K562 (cell line): ENCODE measurements at regions not wholly inside any gene's neighbourhood (a gene's known extent, or its start where the extent isn't known, plus 50 kb on each side); places are given as distances from the start of the nearest gene placed in this dataset.

ENCODE experiments used
- ATAC-seq: fragments of 200-7000 bp; cut with Tn5 transposase; 3 replicates; pipeline ENCODE4 v1.9.1; 2020; ENCODE audit warnings: moderate library complexity
- BruUV-seq: library from RNA; stranded (reverse); fragments of 400-500 nt; replicated peaks from 2 replicates; lab custom pipeline; 2021; lab: Mats Ljungman, UMichigan
- CTCF ChIA-PET: fragments of 300-600 bp; formaldehyde crosslinking; extraction: SDS; loops from one replicate; lab custom pipeline; 2021; ENCODE audit warnings: low intra/inter-chr PET ratio; lab: Yijun Ruan, JAX
- POLR2A ChIA-PET: fragments of 300-600, 350-650 bp; sonication (Branson Sonifier 250); formaldehyde crosslinking; extraction: SDS; loops from one replicate; lab custom pipeline; 2021; ENCODE audit warnings: antibody characterized with exemption, inconsistent platforms; lab: Yijun Ruan, JAX
- DNase-seq, 4 experiments: peaks; one replicate each; pipeline versions ENCODE4 v3.0.0 to v3.0.0-alpha.2; 2011 to 2018; ENCODE audit warnings: low spot score in 3 of 4, mixed read lengths in 3 of 4; ENCODE audit errors: extremely low read depth in 1 of 4
- FAIRE-seq: peaks from 2 replicates; lab custom pipeline; 2011; peaks lifted over from hg19 to GRCh38; lab: Jason Lieb, UNC
- H2AFZ ChIP-seq: 2 replicates; pipeline ENCODE4 v1.6.0; 2011; ENCODE audit warnings: low read depth, low read length, control low read depth, inconsistent platforms
- H3K27ac ChIP-seq: fragments of 200-600 bp; 3 replicates; pipeline ENCODE4 v1.8.0; 2011; ENCODE audit warnings: low read depth, mild to moderate bottlenecking, control low read depth, inconsistent platforms, low read length, moderate library complexity, mixed read lengths; ENCODE audit errors: extremely low read depth
- H3K27me3 ChIP-seq, 2 experiments: fragments of 300-600 bp in 1 of 2; 2 replicates in 1 of 2; 3 replicates in 1 of 2; pipeline versions ENCODE4 v1.6.0 to v1.8.0; 2011; ENCODE audit warnings: inconsistent platforms in 2 of 2, low read length in 2 of 2, mild to moderate bottlenecking in 1 of 2, mixed read lengths in 1 of 2, moderate library complexity in 1 of 2; ENCODE audit not compliant: control insufficient read depth in 2 of 2, insufficient read depth in 2 of 2
- H3K36me3 ChIP-seq: fragments of 300-600 bp; 3 replicates; pipeline ENCODE4 v1.8.0; 2011; ENCODE audit warnings: mild to moderate bottlenecking, low read length, inconsistent platforms; ENCODE audit not compliant: control insufficient read depth, insufficient read depth
- H3K4me1 ChIP-seq, 2 experiments: fragments of 200-600 bp in 1 of 2; replicated peaks in 1 of 2; 2 replicates in 1 of 2; 3 replicates in 1 of 2; pipeline versions ENCODE4 v1.5.1 to v1.8.0; 2011; ENCODE audit warnings: inconsistent platforms in 2 of 2, low read length in 2 of 2, mild to moderate bottlenecking in 1 of 2, mixed read lengths in 1 of 2, moderate library complexity in 1 of 2; ENCODE audit not compliant: control insufficient read depth in 2 of 2, insufficient read depth in 2 of 2
- H3K4me2 ChIP-seq: 2 replicates; pipeline ENCODE4 v1.6.1; 2011; ENCODE audit warnings: low read length, control low read depth, inconsistent platforms, mixed read lengths; ENCODE audit not compliant: insufficient read depth
- H3K4me3 ChIP-seq: fragments of 200-600 bp; sonication (generic), shearing (Covaris generic); 2 replicates; pipeline ENCODE4 v1.5.1; 2016; ENCODE audit warnings: control low read depth, inconsistent platforms
- H3K79me2 ChIP-seq: fragments of 200-600 bp; 3 replicates; pipeline ENCODE4 v1.8.0; 2011; ENCODE audit warnings: low read length, inconsistent platforms; ENCODE audit not compliant: control insufficient read depth, insufficient read depth
- H3K9ac ChIP-seq, 2 experiments: 2 replicates each; pipeline versions ENCODE4 v1.6.0 to v1.6.1; 2011; ENCODE audit warnings: low read depth in 2 of 2, low read length in 2 of 2, control low read depth in 1 of 2, inconsistent platforms in 1 of 2, mild to moderate bottlenecking in 1 of 2, mixed read lengths in 1 of 2; ENCODE audit not compliant: insufficient read depth in 1 of 2
- H3K9me1 ChIP-seq: one replicate; pipeline ENCODE4 v1.6.0; 2011; ENCODE audit warnings: inconsistent platforms, mild to moderate bottlenecking, low read length, moderate library complexity; ENCODE audit not compliant: control insufficient read depth, insufficient read depth
- H3K9me3 ChIP-seq: replicated peaks from 2 replicates; pipeline ENCODE4 v1.5.1; 2011; ENCODE audit warnings: low read depth, low read length, inconsistent platforms; ENCODE audit not compliant: control insufficient read depth, insufficient read depth
- H4K20me1 ChIP-seq: replicated peaks from 2 replicates; pipeline ENCODE4 v1.6.1; 2011; ENCODE audit warnings: low read length, inconsistent platforms, mixed read lengths; ENCODE audit not compliant: control insufficient read depth, insufficient read depth
- ATF1 ChIP-seq, 2 experiments: fragments of 450-650 bp in 1 of 2; IDR thresholded peaks; 2 replicates each; pipeline ENCODE4 v1.6.1; 2016; ENCODE audit warnings: missing compliant biosample characterization in 1 of 2, missing genetic modification characterization in 1 of 2
- ATF6 ChIP-seq: sonication (generic); formaldehyde crosslinking; IDR thresholded peaks from 2 replicates; pipeline ENCODE4 v1.4.0; 2020; ENCODE audit warnings: mild to moderate bottlenecking, missing genetic modification reagents
- BCOR ChIP-seq: fragments of 450-650 bp; IDR thresholded peaks from 2 replicates; pipeline ENCODE4 v1.6.1; 2016
- CBX5 ChIP-seq: IDR thresholded peaks from 2 replicates; pipeline ENCODE4 v1.6.1; 2014; ENCODE audit warnings: low read depth, borderline replicate concordance
- CTBP1 ChIP-seq: fragments of 450-650 bp; IDR thresholded peaks from 2 replicates; pipeline ENCODE4 v1.6.1; 2016; ENCODE audit warnings: borderline replicate concordance
- HEY1 ChIP-seq: fragments of 250-450 bp; sonication (Bioruptor Pico); IDR thresholded peaks from 2 replicates; pipeline ENCODE4 v1.5.0; 2020; ENCODE audit warnings: mild to moderate bottlenecking, moderate library complexity, borderline replicate concordance
- HNRNPK ChIP-seq: fragments of 200-400 bp; formaldehyde crosslinking; IDR thresholded peaks from one replicate; pipeline ENCODE4 v1.6.1; 2018; ENCODE audit warnings: mild to moderate bottlenecking, low read depth, low read length; ENCODE audit not compliant: poor library complexity, severe bottlenecking
- RHOXF2B ChIP-seq: fragments of 250-450 bp; sonication (Bioruptor Pico); conservative IDR thresholded peaks from 2 replicates; pipeline ENCODE4 v1.5.1; 2021
- SLC30A9 ChIP-seq: fragments of 250-450 bp; sonication (Bioruptor Pico); IDR thresholded peaks from 2 replicates; pipeline ENCODE4 v1.8.0; 2022; ENCODE audit warnings: mild to moderate bottlenecking, moderate library complexity
- ZFX ChIP-seq: sonication (generic); formaldehyde crosslinking; IDR thresholded peaks from 2 replicates; pipeline ENCODE4 v1.8.0; 2022; ENCODE audit warnings: mild to moderate bottlenecking, missing genetic modification reagents, moderate library complexity
- ZNF146 ChIP-seq: IDR thresholded peaks from one replicate; pipeline ENCODE4 v1.6.1; 2018; ENCODE audit warnings: missing compliant biosample characterization; ENCODE audit not compliant: unreplicated experiment
- ZNF324 ChIP-seq: fragments of 250-450 bp; sonication (Bioruptor Pico); IDR thresholded peaks from 2 replicates; pipeline ENCODE4 v1.4.0; 2020; ENCODE audit warnings: mild to moderate bottlenecking
- WGBS: fragments of 100-300 bp; shearing (Covaris generic); methylation state at CpG from one replicate; pipeline ENCODE4 v1.1.6; 2016; ENCODE audit warnings: low coverage, mixed read lengths; ENCODE audit not compliant: insufficient coverage; ENCODE audit errors: missing lambda C conversion rate; 5-methylcytosine and 5-hydroxymethylcytosine counted together
- in situ Hi-C: fragments of 300-500 bp; cut with MboI; formaldehyde crosslinking; loops from 4 replicates; pipeline ENCODE4 v1.15.0; 2018; ENCODE audit warnings: inconsistent platforms, mixed read lengths
- intact Hi-C: fragments of 100-400 bp; cut with micrococcal nuclease; formaldehyde crosslinking; loops from 2 replicates; pipeline ENCODE4 v1.14.2; 2022

- TF ChIP-seq ATF1 (CRISPR knock-in tag; IDR thresholded peaks at IDR 0.05) (no peak), ATF1 (tag; IDR thresholded peaks at IDR 0.05) (no peak)
- TF ChIP-seq, all 486 proteins: peak for 0
Measured at GRCh38 chr7:120184866-120185265, 88.1 kb upstream of the KCND2 start (continued).

- Histone ChIP-seq H3K9ac (no peak overlapping the region), H3K27ac (no peak overlapping the region), H3K27me3 (no peaks in the 10 kb centered on the region), H3K36me3 (no peaks in the 10 kb centered on the region), H3K9me3 (no peaks in the 10 kb centered on the region), H3K79me2 (no peaks in the 10 kb centered on the region), H2AFZ (no peak overlapping the region), H4K20me1 (no peaks in the 10 kb centered on the region), H3K9me1 (no peaks in the 10 kb centered on the region), H3K4me2 (no peak overlapping the region), H3K4me3 (no peak overlapping the region), H3K4me1 (no peaks in the 10 kb centered on the region)
- FAIRE-seq (no peak), DNase-seq (no peak), ATAC-seq (no peak)
- ChIA-PET POLR2A (interaction anchor here (0.6 kb wide), 2 partner anchors 557 to 870 kb away, joined by 3 read pairs; no protein-coding TSS in a partner anchor), CTCF (no interaction called here)
- TF ChIP-seq ZFX (CRISPR knock-in tag), result no peak
- TF ChIP-seq CBX5, result no peak
- TF ChIP-seq SLC30A9 (CRISPR knock-in tag), result no peak
- no peak for TF ChIP-seq ATF6 (CRISPR knock-in tag)
- no peak for TF ChIP-seq BCOR
- no peak for TF ChIP-seq ZNF146
- no peak for TF ChIP-seq HEY1 (CRISPR knock-in tag)
- no peak for TF ChIP-seq ZNF324 (CRISPR knock-in tag)
- TF ChIP-seq CTBP1, result no peak
- no peak for TF ChIP-seq HNRNPK
- no peak for TF ChIP-seq RHOXF2B
- intact Hi-C loops (no loop called here), in situ Hi-C loops (no loop called here)
- no TSS peak for BruUV-seq
- 1% methylated on average over 3 of the region's 3 CpGs for WGBS
Measured at GRCh38 chr7:120185940-120186682, 86.9 kb upstream of the KCND2 start.
